GM12878 (cell line): ENCODE measurements at regions not wholly inside any gene's neighbourhood (a gene's known extent, or its start where the extent isn't known, plus 50 kb on each side); places are given as distances from the start of the nearest gene placed in this dataset.

Source experiments
- ATAC-seq: fragments of 200-7000 bp; cut with Tn5 transposase; 3 replicates; pipeline ENCODE4 v1.9.1; 2020; ENCODE audit warnings: mild to moderate bottlenecking, moderate library complexity
- BruUV-seq: library from RNA; stranded (reverse); fragments of 400-500 nt; replicated peaks from 2 replicates; lab custom pipeline; 2021; lab: Mats Ljungman, UMichigan
- CTCF ChIA-PET: fragments of 300-600 bp; sonication (Branson Sonifier 250); formaldehyde crosslinking; extraction: SDS; loops from one replicate; lab custom pipeline; 2021; ENCODE audit warnings: inconsistent platforms; lab: Yijun Ruan, JAX
- POLR2A ChIA-PET: fragments of 350-600 bp; formaldehyde crosslinking; extraction: SDS; loops from one replicate; lab custom pipeline; 2021; ENCODE audit warnings: inconsistent platforms; lab: Charles Lee
- RAD21 ChIA-PET: fragments of 300-600 bp; sonication (Branson Sonifier 250); formaldehyde crosslinking; loops from one replicate; lab custom pipeline; 2023; ENCODE audit warnings: antibody characterized with exemption; ENCODE audit not compliant: unreplicated experiment; lab: Charles Lee
- SMC1A ChIA-PET: fragments of 300-600 bp; sonication (Branson Sonifier 250); formaldehyde crosslinking; loops from one replicate; lab custom pipeline; 2023; ENCODE audit not compliant: unreplicated experiment, uncharacterized antibody; lab: Charles Lee
- DNase-seq: peaks from one replicate; pipeline ENCODE4 v3.0.0-alpha.2; 2011; ENCODE audit warnings: low read depth, low spot score
- FAIRE-seq: peaks from 3 replicates; lab custom pipeline; 2011; peaks lifted over from hg19 to GRCh38; lab: Jason Lieb, UNC
- H2AFZ ChIP-seq: 2 replicates; pipeline ENCODE4 v1.6.0; 2011; ENCODE audit warnings: low read depth, low read length, control low read depth; ENCODE audit not compliant: control insufficient read depth
- H3K27ac ChIP-seq: 2 replicates; pipeline ENCODE4 v1.5.1; 2011; ENCODE audit warnings: control low read depth; ENCODE audit not compliant: control insufficient read depth, insufficient read depth
- H3K27me3 ChIP-seq, 2 experiments: replicated peaks in 1 of 2; 2 replicates each; pipeline versions ENCODE4 v1.6.0 to v1.6.1; 2011; ENCODE audit warnings: low read length in 1 of 2; ENCODE audit not compliant: control insufficient read depth in 2 of 2, insufficient read depth in 2 of 2
- H3K36me3 ChIP-seq, 2 experiments: 2 replicates each; pipeline ENCODE4 v1.5.1; 2011; ENCODE audit warnings: low read length in 1 of 2; ENCODE audit not compliant: control insufficient read depth in 2 of 2, insufficient read depth in 2 of 2
- H3K4me1 ChIP-seq: 2 replicates; pipeline ENCODE4 v1.6.1; 2011; ENCODE audit warnings: mild to moderate bottlenecking, low read length, moderate library complexity, mixed read lengths; ENCODE audit not compliant: control insufficient read depth, insufficient read depth
- H3K4me2 ChIP-seq: 2 replicates; pipeline ENCODE4 v1.6.0; 2011; ENCODE audit warnings: control low read depth; ENCODE audit not compliant: control insufficient read depth, insufficient read depth
- H3K4me3 ChIP-seq: fragments of 200-600 bp; sonication (generic); 2 replicates; pipeline ENCODE4 v1.5.1; 2016
- H3K79me2 ChIP-seq: 2 replicates; pipeline ENCODE4 v1.6.0; 2011; ENCODE audit warnings: low read length; ENCODE audit not compliant: control insufficient read depth, insufficient read depth
- H3K9ac ChIP-seq: 2 replicates; pipeline ENCODE4 v1.8.0; 2011; ENCODE audit warnings: low read length, control low read depth, mixed read lengths; ENCODE audit not compliant: control insufficient read depth, insufficient read depth
- H3K9me3 ChIP-seq: replicated peaks from 3 replicates; pipeline ENCODE4 v1.5.1; 2011; ENCODE audit warnings: mild to moderate bottlenecking, low read length; ENCODE audit not compliant: control insufficient read depth, insufficient read depth
- H4K20me1 ChIP-seq: 2 replicates; pipeline ENCODE4 v1.6.0; 2011; ENCODE audit not compliant: control insufficient read depth, insufficient read depth
- CBX3 ChIP-seq: fragments of 200-600 bp; sonication (generic); IDR thresholded peaks from 2 replicates; pipeline ENCODE4 v1.6.1; 2016; ENCODE audit warnings: low read depth, borderline replicate concordance
- FOS ChIP-seq: IDR thresholded peaks from 3 replicates; pipeline ENCODE4 v1.6.1; 2011; ENCODE audit warnings: borderline replicate concordance; ENCODE audit not compliant: insufficient read length; ENCODE audit errors: extremely low read depth
- IKZF1 ChIP-seq: fragments of 450-650 bp; conservative IDR thresholded peaks from 2 replicates; pipeline ENCODE4 v1.6.1; 2017; ENCODE audit warnings: antibody characterized with exemption, mild to moderate bottlenecking
- MTA3 ChIP-seq: IDR thresholded peaks from 2 replicates; pipeline ENCODE4 v1.6.1; 2012; ENCODE audit warnings: low read length, inconsistent platforms, borderline replicate concordance
- MXI1 ChIP-seq: fragments of 150-350 bp; IDR thresholded peaks from 2 replicates; pipeline ENCODE4 v1.6.1; 2011; ENCODE audit warnings: low read depth, mild to moderate bottlenecking, inconsistent platforms, low read length, improper control_type of control experiment
- POLR2AphosphoS2 ChIP-seq: IDR thresholded peaks from 2 replicates; pipeline ENCODE4 v1.6.1; 2011; ENCODE audit warnings: low read depth, mild to moderate bottlenecking, low read length, improper control_type of control experiment, moderate library complexity
- RAD21 ChIP-seq: IDR thresholded peaks from 2 replicates; pipeline ENCODE4 v1.6.1; 2011; ENCODE audit warnings: mild to moderate bottlenecking, low read depth, low read length, moderate library complexity; ENCODE audit not compliant: insufficient read depth
- RFX5 ChIP-seq: IDR thresholded peaks from 2 replicates; pipeline ENCODE4 v1.6.1; 2011; ENCODE audit warnings: low read depth, low read length, improper control_type of control experiment
- SMAD1 ChIP-seq: fragments of 450-650 bp; IDR thresholded peaks from 2 replicates; pipeline ENCODE4 v1.6.1; 2018; ENCODE audit warnings: mild to moderate bottlenecking, low read depth; ENCODE audit not compliant: partially characterized antibody
- SMARCA5 ChIP-seq: fragments of 450-650 bp; IDR thresholded peaks from 2 replicates; pipeline ENCODE4 v1.6.1; 2017; ENCODE audit warnings: mild to moderate bottlenecking
- SREBF2 ChIP-seq: IDR thresholded peaks from 2 replicates; pipeline ENCODE4 v1.6.1; 2012; ENCODE audit warnings: mild to moderate bottlenecking, low read length
- ZNF207 ChIP-seq: fragments of 450-650 bp; IDR thresholded peaks from 2 replicates; pipeline ENCODE4 v1.6.1; 2014; ENCODE audit warnings: antibody characterized with exemption, mild to moderate bottlenecking, borderline replicate concordance
- WGBS: methylation state at CpG from one replicate; pipeline ENCODE4 v1.1.6; 2016; ENCODE audit warnings: low lambda C conversion rate; ENCODE audit not compliant: insufficient replicate concordance, insufficient coverage; ENCODE audit errors: missing lambda C conversion rate; 5-methylcytosine and 5-hydroxymethylcytosine counted together
- in situ Hi-C: fragments of 300-500 bp; cut with MboI; formaldehyde crosslinking; loops from 9 replicates; pipeline ENCODE4 v1.14.3; 2018; ENCODE audit warnings: mixed read lengths
- intact Hi-C: fragments of 100-400 bp; cut with micrococcal nuclease; formaldehyde crosslinking; loops from one replicate; pipeline ENCODE4 v1.14.2; 2022; ENCODE audit not compliant: unreplicated experiment
- TF ChIP-seq, protein P1 (sequence below): fragments of 450-650 bp; conservative IDR thresholded peaks from 2 replicates; pipeline ENCODE4 v1.6.1; 2017; ENCODE audit warnings: mild to moderate bottlenecking, moderate library complexity
- TF ChIP-seq, protein P2 (sequence below): fragments of 450-650 bp; IDR thresholded peaks from 2 replicates; pipeline ENCODE4 v1.6.1; 2017; ENCODE audit warnings: mild to moderate bottlenecking, moderate library complexity
- TF ChIP-seq, protein P3 (sequence below): IDR thresholded peaks from 2 replicates; pipeline ENCODE4 v1.6.1; 2011; ENCODE audit warnings: borderline replicate concordance, low read depth, mild to moderate bottlenecking, moderate library complexity, mixed read lengths, low read length; ENCODE audit not compliant: insufficient read depth; ENCODE audit errors: extremely low read length
- TF ChIP-seq, protein P4 (sequence below): fragments of 450-650 bp; IDR thresholded peaks from 2 replicates; pipeline ENCODE4 v1.6.1; 2017; ENCODE audit warnings: mild to moderate bottlenecking

DNA sequence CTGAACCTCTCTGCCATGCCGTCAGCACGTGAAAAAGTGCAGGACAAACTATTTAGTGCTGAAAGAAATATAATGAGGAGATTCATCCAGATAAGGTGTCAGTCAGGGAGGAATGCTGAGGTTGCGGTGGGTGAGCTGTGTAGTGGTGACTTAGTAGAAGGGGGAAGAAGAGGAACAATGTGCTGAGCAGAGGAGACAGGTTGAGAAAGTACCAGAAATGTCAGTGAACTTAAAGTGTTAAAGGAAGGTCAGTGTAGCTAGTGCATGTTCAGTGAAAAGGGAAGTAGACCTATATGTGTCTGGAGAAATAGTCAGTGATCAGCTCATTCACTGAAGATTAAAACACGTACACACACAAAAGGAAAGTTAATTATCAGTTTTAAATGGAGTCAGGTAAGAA is 237.6 kb upstream of the CCDC179 start:
- no peak for DNase-seq
- peak; percentile 92 for ATAC-seq
- Histone ChIP-seq H3K36me3 (no peaks in the 10 kb centered on the region), H3K9ac (no peak overlapping the region), H3K27me3 (no peaks in the 10 kb centered on the region), H3K4me2 (no peak overlapping the region), H3K4me3 (no peak overlapping the region), H3K79me2 (no peaks in the 10 kb centered on the region), H3K4me1 (no peaks in the 10 kb centered on the region), H3K9me3 (no peaks in the 10 kb centered on the region), H3K27ac (no peak overlapping the region), H2AFZ (no peak overlapping the region), H4K20me1 (no peaks in the 10 kb centered on the region)
- intact Hi-C loops: no loop called here
- 14% methylated on average over 3 of the region's 4 CpGs for WGBS
- CTCF ChIA-PET: interaction anchor here (0.7 to 5.9 kb wide), 8 partner anchors 10 to 76 kb away, joined by 3 to 52 read pairs (median 4); no protein-coding TSS in a partner anchor
- in situ Hi-C loops: no loop called here
- POLR2A ChIA-PET: interaction anchor here (0.9 to 1.2 kb wide), 3 partner anchors 12 to 74 kb away, joined by 3 to 5 read pairs (median 4); no protein-coding TSS in a partner anchor
- no peak for FAIRE-seq
- SMC1A ChIA-PET: interaction anchor here (0.5 to 6.9 kb wide), 14 partner anchors 8 to 94 kb away, joined by 3 to 91 read pairs (median 8); no protein-coding TSS in a partner anchor
- no TSS peak for BruUV-seq
- RAD21 ChIA-PET: interaction anchor here (0.9 to 4.3 kb wide), 13 partner anchors 10 to 459 kb away, joined by 3 to 54 read pairs (median 8); no protein-coding TSS in a partner anchor
- peak; percentile 39; the same call in 1 of the 2 replicates for TF ChIP-seq IKZF1
- no peak for TF ChIP-seq RFX5
- no peak for TF ChIP-seq CBX3
- TF ChIP-seq RAD21: no peak
- TF ChIP-seq MXI1: no peak
- no peak for TF ChIP-seq POLR2AphosphoS2
- TF ChIP-seq, protein P1, sequence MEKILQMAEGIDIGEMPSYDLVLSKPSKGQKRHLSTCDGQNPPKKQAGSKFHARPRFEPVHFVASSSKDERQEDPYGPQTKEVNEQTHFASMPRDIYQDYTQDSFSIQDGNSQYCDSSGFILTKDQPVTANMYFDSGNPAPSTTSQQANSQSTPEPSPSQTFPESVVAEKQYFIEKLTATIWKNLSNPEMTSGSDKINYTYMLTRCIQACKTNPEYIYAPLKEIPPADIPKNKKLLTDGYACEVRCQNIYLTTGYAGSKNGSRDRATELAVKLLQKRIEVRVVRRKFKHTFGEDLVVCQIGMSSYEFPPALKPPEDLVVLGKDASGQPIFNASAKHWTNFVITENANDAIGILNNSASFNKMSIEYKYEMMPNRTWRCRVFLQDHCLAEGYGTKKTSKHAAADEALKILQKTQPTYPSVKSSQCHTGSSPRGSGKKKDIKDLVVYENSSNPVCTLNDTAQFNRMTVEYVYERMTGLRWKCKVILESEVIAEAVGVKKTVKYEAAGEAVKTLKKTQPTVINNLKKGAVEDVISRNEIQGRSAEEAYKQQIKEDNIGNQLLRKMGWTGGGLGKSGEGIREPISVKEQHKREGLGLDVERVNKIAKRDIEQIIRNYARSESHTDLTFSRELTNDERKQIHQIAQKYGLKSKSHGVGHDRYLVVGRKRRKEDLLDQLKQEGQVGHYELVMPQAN: no peak
- TF ChIP-seq, protein P2, sequence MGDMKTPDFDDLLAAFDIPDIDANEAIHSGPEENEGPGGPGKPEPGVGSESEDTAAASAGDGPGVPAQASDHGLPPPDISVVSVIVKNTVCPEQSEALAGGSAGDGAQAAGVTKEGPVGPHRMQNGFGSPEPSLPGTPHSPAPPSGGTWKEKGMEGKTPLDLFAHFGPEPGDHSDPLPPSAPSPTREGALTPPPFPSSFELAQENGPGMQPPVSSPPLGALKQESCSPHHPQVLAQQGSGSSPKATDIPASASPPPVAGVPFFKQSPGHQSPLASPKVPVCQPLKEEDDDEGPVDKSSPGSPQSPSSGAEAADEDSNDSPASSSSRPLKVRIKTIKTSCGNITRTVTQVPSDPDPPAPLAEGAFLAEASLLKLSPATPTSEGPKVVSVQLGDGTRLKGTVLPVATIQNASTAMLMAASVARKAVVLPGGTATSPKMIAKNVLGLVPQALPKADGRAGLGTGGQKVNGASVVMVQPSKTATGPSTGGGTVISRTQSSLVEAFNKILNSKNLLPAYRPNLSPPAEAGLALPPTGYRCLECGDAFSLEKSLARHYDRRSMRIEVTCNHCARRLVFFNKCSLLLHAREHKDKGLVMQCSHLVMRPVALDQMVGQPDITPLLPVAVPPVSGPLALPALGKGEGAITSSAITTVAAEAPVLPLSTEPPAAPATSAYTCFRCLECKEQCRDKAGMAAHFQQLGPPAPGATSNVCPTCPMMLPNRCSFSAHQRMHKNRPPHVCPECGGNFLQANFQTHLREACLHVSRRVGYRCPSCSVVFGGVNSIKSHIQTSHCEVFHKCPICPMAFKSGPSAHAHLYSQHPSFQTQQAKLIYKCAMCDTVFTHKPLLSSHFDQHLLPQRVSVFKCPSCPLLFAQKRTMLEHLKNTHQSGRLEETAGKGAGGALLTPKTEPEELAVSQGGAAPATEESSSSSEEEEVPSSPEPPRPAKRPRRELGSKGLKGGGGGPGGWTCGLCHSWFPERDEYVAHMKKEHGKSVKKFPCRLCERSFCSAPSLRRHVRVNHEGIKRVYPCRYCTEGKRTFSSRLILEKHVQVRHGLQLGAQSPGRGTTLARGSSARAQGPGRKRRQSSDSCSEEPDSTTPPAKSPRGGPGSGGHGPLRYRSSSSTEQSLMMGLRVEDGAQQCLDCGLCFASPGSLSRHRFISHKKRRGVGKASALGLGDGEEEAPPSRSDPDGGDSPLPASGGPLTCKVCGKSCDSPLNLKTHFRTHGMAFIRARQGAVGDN: peak; percentile 37; the same call in 1 of the 2 replicates
- no peak for TF ChIP-seq SREBF2
- no peak for TF ChIP-seq ZNF207
- no peak for TF ChIP-seq MTA3
- TF ChIP-seq SMARCA5: peak; percentile 42; the same call in 1 of the 2 replicates
- TF ChIP-seq, protein P3, sequence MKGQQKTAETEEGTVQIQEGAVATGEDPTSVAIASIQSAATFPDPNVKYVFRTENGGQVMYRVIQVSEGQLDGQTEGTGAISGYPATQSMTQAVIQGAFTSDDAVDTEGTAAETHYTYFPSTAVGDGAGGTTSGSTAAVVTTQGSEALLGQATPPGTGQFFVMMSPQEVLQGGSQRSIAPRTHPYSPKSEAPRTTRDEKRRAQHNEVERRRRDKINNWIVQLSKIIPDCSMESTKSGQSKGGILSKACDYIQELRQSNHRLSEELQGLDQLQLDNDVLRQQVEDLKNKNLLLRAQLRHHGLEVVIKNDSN: no peak
- no peak for TF ChIP-seq SMAD1
- TF ChIP-seq FOS: no peak
- TF ChIP-seq, protein P4, sequence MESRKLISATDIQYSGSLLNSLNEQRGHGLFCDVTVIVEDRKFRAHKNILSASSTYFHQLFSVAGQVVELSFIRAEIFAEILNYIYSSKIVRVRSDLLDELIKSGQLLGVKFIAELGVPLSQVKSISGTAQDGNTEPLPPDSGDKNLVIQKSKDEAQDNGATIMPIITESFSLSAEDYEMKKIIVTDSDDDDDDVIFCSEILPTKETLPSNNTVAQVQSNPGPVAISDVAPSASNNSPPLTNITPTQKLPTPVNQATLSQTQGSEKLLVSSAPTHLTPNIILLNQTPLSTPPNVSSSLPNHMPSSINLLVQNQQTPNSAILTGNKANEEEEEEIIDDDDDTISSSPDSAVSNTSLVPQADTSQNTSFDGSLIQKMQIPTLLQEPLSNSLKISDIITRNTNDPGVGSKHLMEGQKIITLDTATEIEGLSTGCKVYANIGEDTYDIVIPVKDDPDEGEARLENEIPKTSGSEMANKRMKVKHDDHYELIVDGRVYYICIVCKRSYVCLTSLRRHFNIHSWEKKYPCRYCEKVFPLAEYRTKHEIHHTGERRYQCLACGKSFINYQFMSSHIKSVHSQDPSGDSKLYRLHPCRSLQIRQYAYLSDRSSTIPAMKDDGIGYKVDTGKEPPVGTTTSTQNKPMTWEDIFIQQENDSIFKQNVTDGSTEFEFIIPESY: no peak
